ENCODE measurements at regions not wholly inside any gene's neighbourhood (a gene's known extent, or its start where the extent isn't known, plus 50 kb on each side); places are given as distances from the start of the nearest gene placed in this dataset.

DNA sequence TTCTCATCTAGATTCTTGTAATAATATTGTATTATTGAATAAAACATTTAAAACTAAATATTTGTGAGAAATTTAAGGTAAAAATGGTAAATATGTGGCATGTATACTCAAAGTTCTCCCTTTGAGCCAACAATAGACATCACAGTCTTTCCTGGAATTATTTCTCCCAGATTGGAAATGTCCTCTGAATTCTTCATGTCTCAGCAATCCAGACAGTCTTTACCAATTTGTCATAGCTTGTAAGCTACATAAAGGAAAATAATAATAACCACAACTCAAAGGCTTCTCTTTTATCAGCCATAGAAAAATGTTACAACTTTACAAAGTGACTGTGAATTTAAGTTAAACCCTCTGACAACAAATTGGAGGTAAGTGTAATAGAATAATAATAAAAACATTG is 784.9 kb downstream of the EPHA4 start:
- DNase-seq (no peak), ATAC-seq (ENCODE audit: insufficient read depth, low FRiP score) (no peak)
- H3K4me1 ChIP-seq (ENCODE audit: control insufficient read depth in 5 of 5, insufficient read depth in 5 of 5, low read length in 5 of 5), result peaks cover 0 to 3% (median 0%) of the 10 kb centered on the region in 5 donors
- H3K27ac ChIP-seq (ENCODE audit: low read depth in 1 of 2, low read length in 1 of 2), result no peak overlapping the region
- H3K9ac ChIP-seq (ENCODE audit: insufficient read depth in 1 of 2, low read length in 2 of 2), result no peak overlapping the region
- H3K4me3 ChIP-seq, result no peak overlapping the region
- no peaks in the 10 kb centered on the region for H3K9me3 ChIP-seq (ENCODE audit: control insufficient read depth in 4 of 4, insufficient read depth in 3 of 4, low read length in 3 of 4)
- no peaks in the 10 kb centered on the region for H3K36me3 ChIP-seq (ENCODE audit: control insufficient read depth in 4 of 4, insufficient read depth in 4 of 4, low read length in 4 of 4)
- TF ChIP-seq, protein P1, sequence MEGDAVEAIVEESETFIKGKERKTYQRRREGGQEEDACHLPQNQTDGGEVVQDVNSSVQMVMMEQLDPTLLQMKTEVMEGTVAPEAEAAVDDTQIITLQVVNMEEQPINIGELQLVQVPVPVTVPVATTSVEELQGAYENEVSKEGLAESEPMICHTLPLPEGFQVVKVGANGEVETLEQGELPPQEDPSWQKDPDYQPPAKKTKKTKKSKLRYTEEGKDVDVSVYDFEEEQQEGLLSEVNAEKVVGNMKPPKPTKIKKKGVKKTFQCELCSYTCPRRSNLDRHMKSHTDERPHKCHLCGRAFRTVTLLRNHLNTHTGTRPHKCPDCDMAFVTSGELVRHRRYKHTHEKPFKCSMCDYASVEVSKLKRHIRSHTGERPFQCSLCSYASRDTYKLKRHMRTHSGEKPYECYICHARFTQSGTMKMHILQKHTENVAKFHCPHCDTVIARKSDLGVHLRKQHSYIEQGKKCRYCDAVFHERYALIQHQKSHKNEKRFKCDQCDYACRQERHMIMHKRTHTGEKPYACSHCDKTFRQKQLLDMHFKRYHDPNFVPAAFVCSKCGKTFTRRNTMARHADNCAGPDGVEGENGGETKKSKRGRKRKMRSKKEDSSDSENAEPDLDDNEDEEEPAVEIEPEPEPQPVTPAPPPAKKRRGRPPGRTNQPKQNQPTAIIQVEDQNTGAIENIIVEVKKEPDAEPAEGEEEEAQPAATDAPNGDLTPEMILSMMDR (IDR thresholded peaks at IDR 0.05; ENCODE audit: control extremely low read depth, extremely low read depth), result no peak
- H3K27me3 ChIP-seq (ENCODE audit: control insufficient read depth in 3 of 3, insufficient read depth in 3 of 3, low read length in 2 of 3), result no peaks in the 10 kb centered on the region

DNA sequence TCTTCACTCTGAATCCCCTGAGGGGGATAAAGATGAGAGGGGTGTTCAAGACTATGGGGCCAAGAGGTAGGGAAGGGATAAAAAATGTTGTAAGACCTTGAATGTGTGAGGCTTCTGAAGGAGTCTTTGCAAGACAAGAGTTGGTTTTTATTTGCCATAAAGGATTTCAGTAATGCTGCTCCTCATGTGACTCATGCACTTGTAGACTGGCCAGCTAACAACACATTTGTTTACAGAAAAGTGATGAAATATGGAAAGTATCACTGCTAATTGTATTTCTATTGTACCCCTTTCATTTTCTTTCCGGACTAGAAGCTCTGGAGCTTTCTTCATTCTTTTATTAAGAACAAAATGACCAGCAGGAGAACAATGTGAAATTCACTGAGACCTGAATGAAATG is 782.1 kb downstream of the EPHA4 start:
- WGBS, 2 donors, result 47 to 64% methylated on average over 1 of the region's 1 CpG
- DNase-seq (peak in 1 of 3 donors; percentile 50), ATAC-seq (ENCODE audit: insufficient read depth, low FRiP score) (no peak)
- Histone ChIP-seq H3K4me3 (no peak overlapping the region), H3K9ac (ENCODE audit: insufficient read depth in 1 of 2, low read length in 2 of 2) (no peak overlapping the region), H3K27me3 (ENCODE audit: control insufficient read depth in 3 of 3, insufficient read depth in 3 of 3, low read length in 2 of 3) (no peaks in the 10 kb centered on the region), H3K27ac (ENCODE audit: low read depth in 1 of 2, low read length in 1 of 2) (no peak overlapping the region), H3K9me3 (ENCODE audit: control insufficient read depth in 4 of 4, insufficient read depth in 3 of 4, low read length in 3 of 4) (no peaks in the 10 kb centered on the region), H3K36me3 (ENCODE audit: control insufficient read depth in 4 of 4, insufficient read depth in 4 of 4, low read length in 4 of 4) (no peaks in the 10 kb centered on the region), H3K4me1 (ENCODE audit: control insufficient read depth in 5 of 5, insufficient read depth in 5 of 5, low read length in 5 of 5) (peaks cover 0 to 3% (median 0%) of the 10 kb centered on the region in 5 donors)
- TF ChIP-seq, protein P1 (IDR thresholded peaks at IDR 0.05; ENCODE audit: control extremely low read depth, extremely low read depth), result no peak

DNA sequence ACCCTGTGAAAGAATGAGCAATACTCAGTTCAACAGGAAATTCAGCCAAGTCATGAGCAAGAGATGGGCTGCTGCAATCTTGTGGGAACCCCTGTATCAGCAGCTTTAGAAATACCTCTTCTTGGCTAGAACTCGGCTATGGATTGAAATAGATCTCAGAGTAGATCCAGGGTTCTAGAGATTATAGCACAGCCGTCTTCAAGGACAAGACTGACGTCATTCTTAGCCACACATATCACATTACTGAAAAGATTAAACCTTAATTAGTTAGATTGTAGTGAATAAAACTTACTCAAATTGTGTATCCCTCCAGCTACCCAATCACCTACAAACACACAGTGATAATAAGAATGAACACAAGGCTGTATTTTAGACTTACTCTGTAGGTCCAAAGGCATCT is 776.4 kb downstream of the EPHA4 start:
- Histone ChIP-seq H3K27me3 (ENCODE audit: control insufficient read depth in 3 of 3, insufficient read depth in 3 of 3, low read length in 2 of 3) (no peaks in the 10 kb centered on the region), H3K4me3 (no peak overlapping the region), H3K36me3 (ENCODE audit: control insufficient read depth in 4 of 4, insufficient read depth in 4 of 4, low read length in 4 of 4) (no peaks in the 10 kb centered on the region), H3K4me1 (ENCODE audit: control insufficient read depth in 5 of 5, insufficient read depth in 5 of 5, low read length in 5 of 5) (no peaks in the 10 kb centered on the region), H3K27ac (ENCODE audit: low read depth in 1 of 2, low read length in 1 of 2) (no peak overlapping the region), H3K9ac (ENCODE audit: insufficient read depth in 1 of 2, low read length in 2 of 2) (no peak overlapping the region), H3K9me3 (ENCODE audit: control insufficient read depth in 4 of 4, insufficient read depth in 3 of 4, low read length in 3 of 4) (no peaks in the 10 kb centered on the region)
- ATAC-seq (ENCODE audit: insufficient read depth, low FRiP score) (no peak), DNase-seq (no peak)
- 82 to 84% methylated on average over 3 of the region's 3 CpGs for WGBS, 2 donors
- TF ChIP-seq, protein P1 (IDR thresholded peaks at IDR 0.05; ENCODE audit: control extremely low read depth, extremely low read depth), result no peak

DNA sequence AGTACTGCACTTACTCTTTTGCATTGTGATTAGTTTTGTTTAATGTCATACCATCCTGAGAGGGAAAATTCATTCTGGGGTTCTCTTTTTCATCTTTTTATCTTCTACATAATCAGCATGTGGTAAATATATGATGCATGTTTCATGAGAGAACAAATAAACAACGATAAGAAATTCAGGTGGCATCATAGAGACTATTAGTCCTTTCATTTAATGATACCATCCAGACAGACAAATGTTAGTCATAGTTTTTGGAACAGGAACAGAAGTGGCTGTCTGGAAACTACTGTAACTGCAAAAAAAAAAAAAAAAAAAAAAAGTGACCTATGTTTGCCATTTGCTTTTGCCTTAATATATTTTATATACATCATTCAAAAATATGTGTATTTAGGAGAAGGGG is 761.0 kb downstream of the EPHA4 start:
- DNase-seq, result no peak
- Histone ChIP-seq H3K4me1 (ENCODE audit: control insufficient read depth in 5 of 5, insufficient read depth in 5 of 5, low read length in 5 of 5) (no peaks in the 10 kb centered on the region), H3K36me3 (ENCODE audit: control insufficient read depth in 4 of 4, insufficient read depth in 4 of 4, low read length in 4 of 4) (no peaks in the 10 kb centered on the region), H3K9me3 (ENCODE audit: control insufficient read depth in 4 of 4, insufficient read depth in 3 of 4, low read length in 3 of 4) (no peaks in the 10 kb centered on the region), H3K27me3 (ENCODE audit: control insufficient read depth in 3 of 3, insufficient read depth in 3 of 3, low read length in 2 of 3) (no peaks in the 10 kb centered on the region), H3K9ac (ENCODE audit: insufficient read depth in 1 of 2, low read length in 2 of 2) (no peak overlapping the region), H3K27ac (ENCODE audit: low read depth in 1 of 2, low read length in 1 of 2) (no peak overlapping the region), H3K4me3 (no peak overlapping the region)
- 69 to 80% methylated on average over 1 of the region's 1 CpG for WGBS, 2 donors
- TF ChIP-seq, protein P1 (IDR thresholded peaks at IDR 0.05; ENCODE audit: control extremely low read depth, extremely low read depth), result no peak
- no peak for ATAC-seq (ENCODE audit: insufficient read depth, low FRiP score)

All from lung (tissue), 11 donors.